Muscle of leg (tissue), 3 donors: ENCODE measurements at regions not wholly inside any gene's neighbourhood (a gene's known extent, or its start where the extent isn't known, plus 50 kb on each side); places are given as distances from the start of the nearest gene placed in this dataset.
A peak's percentile ranks its signal among the peaks of the same experiment; 100 is the strongest.

Experiments
- DNase-seq: peaks from one replicate; pipeline ENCODE4 v3.0.0; 2013
- H3K27ac ChIP-seq: one replicate; pipeline ENCODE4 v1.5.1; 2013; ENCODE audit warnings: mild to moderate bottlenecking, low read length, control low read depth
- H3K27me3 ChIP-seq: one replicate; pipeline ENCODE4 v1.6.1; 2013; ENCODE audit warnings: low read length; ENCODE audit not compliant: control insufficient read depth, insufficient read depth
- H3K36me3 ChIP-seq: one replicate; pipeline ENCODE4 v1.6.1; 2013; ENCODE audit warnings: low read length; ENCODE audit not compliant: control insufficient read depth, insufficient read depth
- H3K4me1 ChIP-seq: one replicate; pipeline ENCODE4 v1.6.1; 2013; ENCODE audit warnings: low read length; ENCODE audit not compliant: control insufficient read depth, insufficient read depth
- H3K4me3 ChIP-seq: one replicate; pipeline ENCODE4 v1.5.1; 2013; ENCODE audit warnings: low read length, control low read depth
- H3K9me3 ChIP-seq: replicated peaks from 2 replicates; pipeline ENCODE4 v1.6.1; 2013; ENCODE audit warnings: low read depth, low read length; ENCODE audit not compliant: control insufficient read depth
- WGBS: methylation state at CpG from one replicate; pipeline ENCODE4 v1.1.5; 2013; ENCODE audit warnings: missing lambda C conversion rate; ENCODE audit not compliant: insufficient coverage; 5-methylcytosine and 5-hydroxymethylcytosine counted together

GRCh38 chr3:65196663-65197062 lies 508.9 kb upstream of the ADAMTS9 start:
- DNase-seq = no peak
- Histone ChIP-seq H3K9me3 (no peaks in the 10 kb centered on the region), H3K27me3 (no peaks in the 10 kb centered on the region), H3K4me1 (no peaks in the 10 kb centered on the region), H3K4me3 (no peak overlapping the region), H3K36me3 (no peaks in the 10 kb centered on the region), H3K27ac (no peak overlapping the region)
- no CpG with 5 or more reads among the region's 3 CpGs for WGBS

DNA sequence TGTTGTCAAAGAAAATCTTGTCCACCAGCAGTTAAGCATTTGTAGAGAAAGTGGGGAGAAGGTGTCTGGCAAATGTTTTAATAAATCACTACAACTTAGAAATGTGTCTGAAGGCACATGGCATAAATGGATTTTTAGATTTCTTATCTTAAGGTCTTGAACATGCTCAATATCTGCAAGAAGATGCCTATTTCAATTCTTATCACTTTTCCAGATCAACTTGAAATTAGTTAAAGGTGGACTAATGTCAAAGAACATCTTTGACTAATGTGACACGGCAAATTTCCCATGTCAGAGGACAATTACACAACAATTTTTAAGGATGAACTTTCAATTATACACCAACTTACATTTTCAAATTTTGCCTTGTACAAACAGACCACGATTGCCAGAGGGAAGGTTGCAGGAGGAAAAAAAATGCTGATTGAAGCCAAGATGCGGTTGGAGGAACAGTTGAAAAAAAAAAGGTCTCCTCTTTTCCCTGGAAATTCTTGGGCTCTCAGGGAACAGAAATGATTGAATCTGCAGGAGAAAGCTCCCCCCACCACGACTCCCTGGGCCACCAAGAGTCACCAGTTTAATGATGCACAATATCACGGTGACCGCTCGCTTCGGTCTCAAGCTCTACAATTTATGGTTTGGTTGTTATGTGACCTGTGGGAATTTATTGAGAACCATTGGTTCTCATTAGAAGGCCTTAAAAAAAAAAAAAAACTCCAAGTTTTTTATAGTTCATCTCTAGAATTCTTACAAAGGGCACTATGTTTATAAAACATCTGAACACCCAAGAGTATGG lies 507.6 kb upstream of the ADAMTS9 start:
- Histone ChIP-seq H3K27me3 (no peaks in the 10 kb centered on the region), H3K4me1 (no peaks in the 10 kb centered on the region), H3K36me3 (no peaks in the 10 kb centered on the region), H3K9me3 (no peaks in the 10 kb centered on the region), H3K4me3 (no peak overlapping the region), H3K27ac (no peak overlapping the region)
- no CpG with 5 or more reads among the region's 8 CpGs for WGBS
- no peak for DNase-seq

DNA sequence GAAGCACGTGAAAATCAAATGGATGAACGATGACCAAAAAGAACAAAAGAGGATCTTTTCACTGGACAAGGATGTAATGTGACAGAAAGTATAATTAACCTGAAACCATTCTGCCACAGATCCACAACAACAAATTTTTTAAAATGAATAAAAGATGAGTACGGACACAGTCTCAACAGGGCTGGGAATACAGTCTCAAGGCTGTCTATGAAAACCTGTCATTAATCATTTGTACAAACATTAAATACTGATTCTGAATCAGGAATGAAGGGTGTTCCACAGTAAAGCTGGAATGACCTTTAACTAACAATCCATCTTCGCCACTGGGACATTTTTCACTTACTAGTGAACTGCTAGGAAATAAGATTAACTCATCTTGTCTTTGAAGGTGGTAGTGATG lies 506.9 kb upstream of the ADAMTS9 start:
- H3K4me1 ChIP-seq = no peaks in the 10 kb centered on the region
- no peak overlapping the region for H3K27ac ChIP-seq
- no peaks in the 10 kb centered on the region for H3K27me3 ChIP-seq
- no peak for DNase-seq
- no peaks in the 10 kb centered on the region for H3K9me3 ChIP-seq
- no peaks in the 10 kb centered on the region for H3K36me3 ChIP-seq
- WGBS = no CpG with 5 or more reads among the region's 4 CpGs
- no peak overlapping the region for H3K4me3 ChIP-seq

DNA sequence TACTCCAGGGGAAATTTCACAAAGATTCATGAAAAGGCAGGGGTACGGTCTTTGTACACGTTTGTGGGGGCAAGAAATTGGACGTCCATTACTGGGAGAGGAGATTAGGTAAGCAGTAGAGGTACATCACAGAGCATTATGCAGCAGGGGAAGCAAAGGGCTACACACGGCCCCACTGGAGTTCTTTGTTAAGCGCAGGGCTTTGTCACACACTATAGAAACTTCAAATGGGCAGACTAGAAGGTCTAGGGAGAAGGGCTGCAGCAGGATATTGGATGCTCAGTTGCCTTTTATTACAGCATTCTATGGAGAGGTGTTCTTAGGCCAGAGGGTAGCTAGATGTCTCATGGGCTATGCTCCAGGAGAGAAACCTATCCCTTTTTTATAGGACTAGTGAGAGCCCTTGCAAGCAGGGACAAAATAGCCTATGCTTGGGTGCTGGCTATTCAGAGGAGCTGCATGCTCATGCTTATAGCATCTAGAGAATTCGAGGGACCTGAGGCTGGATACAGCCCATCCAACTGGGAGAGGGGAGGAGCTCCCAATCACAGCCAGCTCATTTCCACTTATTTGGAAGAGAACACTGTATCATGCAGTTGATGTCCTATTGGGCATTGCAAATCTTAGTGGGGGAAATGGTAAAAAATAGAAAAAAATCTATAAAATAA lies 506.4 kb upstream of the ADAMTS9 start:
- Histone ChIP-seq H3K36me3 (no peaks in the 10 kb centered on the region), H3K4me3 (no peak overlapping the region), H3K9me3 (no peaks in the 10 kb centered on the region), H3K27ac (no peak overlapping the region), H3K27me3 (no peaks in the 10 kb centered on the region), H3K4me1 (no peaks in the 10 kb centered on the region)
- no peak for DNase-seq
- WGBS = 59% methylated on average over 5 of the region's 6 CpGs

DNA sequence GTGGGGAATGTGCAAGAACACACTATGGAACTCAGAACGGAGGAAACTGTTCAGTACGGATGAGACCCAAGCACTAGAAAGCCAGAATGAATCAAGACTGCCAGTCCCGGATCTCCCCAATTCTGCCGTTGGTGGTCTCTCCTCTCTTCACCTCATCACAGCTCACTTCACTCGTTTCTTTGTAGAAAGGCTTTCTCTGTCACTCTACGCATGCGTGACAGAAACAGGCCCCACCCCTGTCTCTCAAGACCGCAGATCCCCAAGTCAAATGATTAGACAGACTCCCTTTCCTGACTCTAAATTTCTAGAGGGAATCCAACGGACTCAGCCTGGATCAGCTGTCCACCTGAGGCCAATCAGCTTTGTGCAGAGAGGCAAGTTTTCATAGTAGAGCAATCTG lies 505.7 kb upstream of the ADAMTS9 start:
- WGBS = 86% methylated on average over 7 of the region's 9 CpGs
- no peaks in the 10 kb centered on the region for H3K27me3 ChIP-seq
- no peaks in the 10 kb centered on the region for H3K9me3 ChIP-seq
- H3K27ac ChIP-seq = no peak overlapping the region
- no peaks in the 10 kb centered on the region for H3K4me1 ChIP-seq
- H3K4me3 ChIP-seq = no peak overlapping the region
- no peaks in the 10 kb centered on the region for H3K36me3 ChIP-seq
- DNase-seq = no peak

DNA sequence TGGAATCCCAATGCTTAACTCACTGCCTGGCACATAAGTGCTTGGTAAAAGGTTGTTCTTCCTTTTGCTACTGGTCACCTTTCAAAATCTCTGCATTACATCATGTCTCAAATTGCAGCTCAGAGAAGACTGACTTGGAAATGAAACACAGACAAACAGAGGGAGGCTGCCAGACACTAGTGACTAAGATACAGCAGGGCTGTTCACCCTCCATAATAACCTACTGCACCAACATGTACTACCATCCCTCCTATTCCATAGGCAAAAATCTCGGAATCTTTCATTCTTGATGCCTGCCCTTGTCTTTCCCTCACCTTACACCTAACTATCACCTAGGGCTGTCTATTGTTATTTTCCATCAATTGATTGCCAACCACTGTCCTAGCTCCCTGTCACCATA lies 502.3 kb upstream of the ADAMTS9 start:
- no peaks in the 10 kb centered on the region for H3K9me3 ChIP-seq
- no peak overlapping the region for H3K4me3 ChIP-seq
- 92% methylated on average over 1 of the region's 1 CpG for WGBS
- no peak overlapping the region for H3K27ac ChIP-seq
- DNase-seq = no peak
- no peaks in the 10 kb centered on the region for H3K36me3 ChIP-seq
- no peaks in the 10 kb centered on the region for H3K27me3 ChIP-seq
- H3K4me1 ChIP-seq = no peaks in the 10 kb centered on the region

GRCh38 chr3:65186268-65186667 lies 498.5 kb upstream of the ADAMTS9 start:
- Histone ChIP-seq H3K27me3 (no peaks in the 10 kb centered on the region), H3K36me3 (no peaks in the 10 kb centered on the region), H3K4me3 (no peak overlapping the region), H3K9me3 (no peaks in the 10 kb centered on the region), H3K4me1 (peaks cover 4% of the 10 kb centered on the region), H3K27ac (no peak overlapping the region)
- DNase-seq = no peak
- no CpG with 5 or more reads among the region's 2 CpGs for WGBS

DNA sequence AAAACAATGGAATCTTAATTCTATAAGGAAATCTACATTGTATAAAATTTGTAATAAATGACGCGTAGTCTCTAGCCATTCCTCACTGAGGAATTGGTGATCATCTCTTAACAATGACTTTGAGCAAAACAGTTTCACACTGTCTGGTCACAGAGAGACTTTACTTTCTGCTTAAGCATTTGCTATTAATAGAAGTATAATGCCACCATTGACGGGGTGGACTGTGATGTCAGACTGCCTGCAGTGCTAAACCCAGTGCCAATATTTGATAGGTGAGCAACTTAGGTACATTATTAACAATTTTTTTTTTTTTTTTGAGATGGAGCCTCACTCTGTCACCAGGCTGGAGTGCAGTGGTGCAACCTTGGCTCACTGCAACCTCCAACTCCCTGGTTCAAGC lies 494.9 kb upstream of the ADAMTS9 start:
- WGBS = no CpG with 5 or more reads among the region's 3 CpGs
- H3K9me3 ChIP-seq = no peaks in the 10 kb centered on the region
- DNase-seq = no peak
- peaks cover 10% of the 10 kb centered on the region for H3K4me1 ChIP-seq
- no peak overlapping the region for H3K4me3 ChIP-seq
- no peaks in the 10 kb centered on the region for H3K36me3 ChIP-seq
- H3K27ac ChIP-seq = no peak overlapping the region
- H3K27me3 ChIP-seq = no peaks in the 10 kb centered on the region

DNA sequence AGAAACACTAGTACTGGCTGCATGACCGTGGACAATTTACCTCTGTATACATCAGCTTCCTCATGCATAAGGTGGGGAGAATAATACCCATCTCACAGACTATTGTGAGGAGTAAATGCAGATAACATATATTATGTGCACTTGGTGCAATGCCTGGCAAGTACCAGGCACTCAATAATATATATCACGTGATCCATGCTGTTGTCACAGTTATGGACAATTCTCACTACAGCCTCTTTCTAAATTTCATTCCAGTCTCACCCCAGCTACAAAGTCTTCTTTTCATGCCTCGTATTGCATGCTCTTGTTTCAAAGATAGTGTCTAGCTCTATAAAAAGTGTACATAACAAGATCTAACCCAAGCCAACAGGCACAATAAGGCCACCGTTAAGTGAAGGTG lies 494.3 kb upstream of the ADAMTS9 start:
- no peak overlapping the region for H3K27ac ChIP-seq
- H3K4me3 ChIP-seq = no peak overlapping the region
- no CpG with 5 or more reads among the region's 4 CpGs for WGBS
- no peak for DNase-seq
- H3K36me3 ChIP-seq = no peaks in the 10 kb centered on the region
- H3K27me3 ChIP-seq = no peaks in the 10 kb centered on the region
- peaks cover 13% of the 10 kb centered on the region for H3K4me1 ChIP-seq
- no peaks in the 10 kb centered on the region for H3K9me3 ChIP-seq

- H3K27me3 ChIP-seq = no peaks in the 10 kb centered on the region
- peaks cover 13% of the 10 kb centered on the region for H3K4me1 ChIP-seq
- no peaks in the 10 kb centered on the region for H3K36me3 ChIP-seq
- peak; percentile 66 for DNase-seq
- H3K9me3 ChIP-seq = no peaks in the 10 kb centered on the region
- WGBS = 21% methylated on average over 1 of the region's 6 CpGs
- H3K4me3 ChIP-seq = no peak overlapping the region
- no peak overlapping the region for H3K27ac ChIP-seq
These were observed 493.6 kb upstream of the ADAMTS9 start for GRCh38 chr3:65181391-65181871.
